ENCODE measurements at regions not wholly inside any gene's neighbourhood (a gene's known extent, or its start where the extent isn't known, plus 50 kb on each side); places are given as distances from the start of the nearest gene placed in this dataset.

- Histone ChIP-seq H3K27me3 (ENCODE audit: control insufficient read depth, insufficient read depth, low read length) (no peaks in the 10 kb centered on the region), H3K36me3 (ENCODE audit: control insufficient read depth, insufficient read depth, low read length) (no peaks in the 10 kb centered on the region), H3K4me3 (ENCODE audit: low read depth, low read length) (no peak overlapping the region)
- TF ChIP-seq, protein P1, sequence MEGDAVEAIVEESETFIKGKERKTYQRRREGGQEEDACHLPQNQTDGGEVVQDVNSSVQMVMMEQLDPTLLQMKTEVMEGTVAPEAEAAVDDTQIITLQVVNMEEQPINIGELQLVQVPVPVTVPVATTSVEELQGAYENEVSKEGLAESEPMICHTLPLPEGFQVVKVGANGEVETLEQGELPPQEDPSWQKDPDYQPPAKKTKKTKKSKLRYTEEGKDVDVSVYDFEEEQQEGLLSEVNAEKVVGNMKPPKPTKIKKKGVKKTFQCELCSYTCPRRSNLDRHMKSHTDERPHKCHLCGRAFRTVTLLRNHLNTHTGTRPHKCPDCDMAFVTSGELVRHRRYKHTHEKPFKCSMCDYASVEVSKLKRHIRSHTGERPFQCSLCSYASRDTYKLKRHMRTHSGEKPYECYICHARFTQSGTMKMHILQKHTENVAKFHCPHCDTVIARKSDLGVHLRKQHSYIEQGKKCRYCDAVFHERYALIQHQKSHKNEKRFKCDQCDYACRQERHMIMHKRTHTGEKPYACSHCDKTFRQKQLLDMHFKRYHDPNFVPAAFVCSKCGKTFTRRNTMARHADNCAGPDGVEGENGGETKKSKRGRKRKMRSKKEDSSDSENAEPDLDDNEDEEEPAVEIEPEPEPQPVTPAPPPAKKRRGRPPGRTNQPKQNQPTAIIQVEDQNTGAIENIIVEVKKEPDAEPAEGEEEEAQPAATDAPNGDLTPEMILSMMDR (IDR thresholded peaks at IDR 0.05; ENCODE audit: insufficient read depth, low read length, poor library complexity, severe bottlenecking): no peak
- no peak for DNase-seq (ENCODE audit: low read depth)
Measured at GRCh38 chr10:36662571-36662970, 462.8 kb upstream of the ANKRD30A start.

GRCh38 chr10:36650274-36650673, 475.1 kb upstream of the ANKRD30A start:
- TF ChIP-seq, protein P1 (IDR thresholded peaks at IDR 0.05; ENCODE audit: insufficient read depth, low read length, poor library complexity, severe bottlenecking): no peak
- Histone ChIP-seq H3K4me3 (ENCODE audit: low read depth, low read length) (no peak overlapping the region), H3K27me3 (ENCODE audit: control insufficient read depth, insufficient read depth, low read length) (no peaks in the 10 kb centered on the region), H3K36me3 (ENCODE audit: control insufficient read depth, insufficient read depth, low read length) (no peaks in the 10 kb centered on the region)
- DNase-seq (ENCODE audit: low read depth): no peak

DNA sequence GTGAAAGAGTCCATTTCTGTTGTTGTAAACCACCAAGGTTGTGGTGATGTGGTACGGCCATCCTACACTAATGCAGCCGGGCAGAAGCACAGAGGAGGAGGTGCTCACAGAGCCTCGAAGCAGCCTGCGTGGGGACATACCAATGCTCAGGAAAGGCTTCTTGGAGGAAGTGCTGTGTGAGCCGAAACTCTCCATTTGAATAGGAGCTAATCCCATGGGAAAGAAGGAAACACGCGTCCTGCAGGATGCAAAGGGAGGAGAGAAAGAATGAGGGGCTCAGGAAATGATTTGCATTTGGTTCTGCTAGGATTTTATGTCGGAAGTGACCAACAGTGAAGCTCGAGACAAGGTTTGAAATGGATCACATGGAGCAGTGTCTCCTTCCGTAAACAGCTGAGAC, 477.9 kb upstream of the ANKRD30A start:
- Histone ChIP-seq H3K36me3 (ENCODE audit: control insufficient read depth, insufficient read depth, low read length) (no peaks in the 10 kb centered on the region), H3K4me3 (ENCODE audit: low read depth, low read length) (no peak overlapping the region), H3K27me3 (ENCODE audit: control insufficient read depth, insufficient read depth, low read length) (no peaks in the 10 kb centered on the region)
- TF ChIP-seq, protein P1 (IDR thresholded peaks at IDR 0.05; ENCODE audit: insufficient read depth, low read length, poor library complexity, severe bottlenecking): no peak
- DNase-seq (ENCODE audit: low read depth): no peak

DNA sequence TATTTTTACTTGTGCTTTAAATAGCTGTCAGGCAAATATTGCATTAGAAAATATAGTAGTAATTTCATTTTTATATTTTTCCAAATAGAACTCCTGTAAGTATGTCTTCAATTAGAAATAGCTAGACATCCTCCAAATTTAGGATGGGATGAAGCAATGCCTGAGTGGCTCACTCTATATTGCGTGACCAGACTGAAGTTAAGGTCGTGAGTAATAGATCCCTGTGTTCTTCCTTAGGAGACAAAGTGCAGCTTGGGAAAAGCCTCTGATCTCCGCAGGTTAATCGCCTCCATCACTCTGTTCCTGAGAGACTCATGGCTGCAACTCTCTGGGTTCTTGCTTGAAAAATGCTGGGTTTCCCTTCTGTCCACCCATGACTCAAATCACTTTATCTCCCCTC, 484.8 kb upstream of the ANKRD30A start:
- TF ChIP-seq, protein P1 (IDR thresholded peaks at IDR 0.05; ENCODE audit: insufficient read depth, low read length, poor library complexity, severe bottlenecking): no peak
- H3K36me3 ChIP-seq (ENCODE audit: control insufficient read depth, insufficient read depth, low read length): no peaks in the 10 kb centered on the region
- no peaks in the 10 kb centered on the region for H3K27me3 ChIP-seq (ENCODE audit: control insufficient read depth, insufficient read depth, low read length)
- no peak overlapping the region for H3K4me3 ChIP-seq (ENCODE audit: low read depth, low read length)
- no peak for DNase-seq (ENCODE audit: low read depth)

DNA sequence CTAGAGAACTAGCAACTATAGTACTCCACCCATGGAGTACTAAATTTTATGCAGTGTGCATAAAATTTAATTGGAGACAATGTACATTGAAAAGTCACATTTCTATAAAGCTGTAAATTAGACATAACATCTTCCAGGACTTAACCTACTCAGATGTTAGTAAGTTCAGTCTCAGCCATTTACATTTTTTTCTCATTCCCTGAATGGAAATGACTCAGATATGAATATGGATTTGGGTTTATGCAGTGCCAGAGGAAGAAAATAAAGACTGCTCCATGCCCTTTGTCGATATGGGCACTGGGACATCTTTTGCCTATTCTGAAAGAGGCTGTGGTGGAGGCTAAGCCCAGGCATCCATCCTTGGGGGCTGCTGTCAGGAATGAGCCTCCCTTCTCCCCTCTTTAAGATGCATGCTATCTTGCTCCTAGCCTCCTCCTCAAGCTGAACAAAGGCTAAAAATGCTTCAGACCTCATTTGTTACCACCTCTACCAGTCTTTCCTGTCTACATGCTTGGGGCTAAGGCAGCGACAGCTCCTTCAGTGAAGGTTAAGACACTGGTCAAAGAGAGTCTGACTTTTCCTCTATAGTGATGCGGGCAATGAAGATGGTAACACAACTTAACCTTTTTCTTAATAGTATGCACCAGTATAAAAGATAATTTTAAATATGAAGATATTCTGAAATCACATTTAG, 486.8 kb upstream of the ANKRD30A start:
- no peaks in the 10 kb centered on the region for H3K36me3 ChIP-seq (ENCODE audit: control insufficient read depth, insufficient read depth, low read length)
- no peak for DNase-seq (ENCODE audit: low read depth)
- no peaks in the 10 kb centered on the region for H3K27me3 ChIP-seq (ENCODE audit: control insufficient read depth, insufficient read depth, low read length)
- TF ChIP-seq, protein P1 (IDR thresholded peaks at IDR 0.05; ENCODE audit: insufficient read depth, low read length, poor library complexity, severe bottlenecking): no peak
- no peak overlapping the region for H3K4me3 ChIP-seq (ENCODE audit: low read depth, low read length)

- Histone ChIP-seq H3K4me3 (ENCODE audit: low read depth, low read length) (no peak overlapping the region), H3K36me3 (ENCODE audit: control insufficient read depth, insufficient read depth, low read length) (no peaks in the 10 kb centered on the region), H3K27me3 (ENCODE audit: control insufficient read depth, insufficient read depth, low read length) (no peaks in the 10 kb centered on the region)
- no peak for DNase-seq (ENCODE audit: low read depth)
- TF ChIP-seq, protein P1 (IDR thresholded peaks at IDR 0.05; ENCODE audit: insufficient read depth, low read length, poor library complexity, severe bottlenecking): no peak
Measured at GRCh38 chr10:36636879-36637278, 488.5 kb upstream of the ANKRD30A start.

Measured in kidney epithelial cell (primary cell).